HG03064 (cell line): ENCODE measurements at regions not wholly inside any gene's neighbourhood (a gene's known extent, or its start where the extent isn't known, plus 50 kb on each side); places are given as distances from the start of the nearest gene placed in this dataset.

Experiments
- ATAC-seq: cut with Tn5 transposase; IDR thresholded peaks from one replicate; pipeline ENCODE4 v1.9.1; 2021; ENCODE audit warnings: low read depth; ENCODE audit not compliant: unreplicated experiment

- ATAC-seq = no peak
Measured at GRCh38 chr18:45222180-45222579, 393.1 kb upstream of the SLC14A2 start.

GRCh38 chr18:45227001-45227742, 388.1 kb upstream of the SLC14A2 start:
- no peak for ATAC-seq

- no peak for ATAC-seq
Measured at GRCh38 chr18:45228796-45229388, 386.4 kb upstream of the SLC14A2 start.

- no peak for ATAC-seq
Measured at GRCh38 chr18:45231617-45232016, 383.7 kb upstream of the SLC14A2 start.

DNA sequence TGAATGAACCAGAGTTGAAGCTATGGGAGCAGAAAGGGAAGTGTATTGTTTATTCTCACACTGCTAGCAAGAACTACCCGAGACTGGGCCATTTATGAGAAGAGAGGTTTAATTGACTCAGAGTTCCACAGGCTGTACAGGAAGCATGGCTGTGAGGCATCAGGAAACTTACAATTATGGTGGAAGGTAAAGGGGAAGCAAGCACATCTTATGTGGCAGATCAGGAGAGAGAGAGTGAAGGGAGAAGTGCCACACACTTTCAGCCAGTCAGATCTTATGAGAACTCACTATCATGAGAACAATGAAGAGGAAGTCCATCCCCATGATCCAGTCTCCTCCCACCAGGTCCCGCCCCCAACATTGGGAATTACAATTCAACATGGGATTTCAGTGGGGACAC, 383.2 kb upstream of the SLC14A2 start:
- ATAC-seq = no peak

DNA sequence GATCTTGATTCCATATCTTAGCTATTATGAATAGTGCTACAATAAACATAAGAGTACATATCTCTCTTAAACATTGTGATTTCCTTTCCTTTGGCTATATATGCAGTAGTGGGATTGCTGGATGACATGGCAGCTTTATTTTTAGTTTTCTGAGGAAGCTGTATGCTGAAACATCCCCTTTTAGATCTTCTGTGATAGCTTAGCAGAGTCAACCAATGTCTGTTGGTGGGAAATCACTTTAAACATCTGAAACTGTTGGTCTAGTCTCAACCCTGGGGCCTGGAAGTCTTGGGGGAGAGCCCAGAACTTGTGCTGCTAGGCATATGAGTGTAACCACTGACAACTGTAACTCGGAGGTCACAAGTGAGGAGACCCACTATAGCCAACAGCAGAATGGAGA, 378.6 kb upstream of the SLC14A2 start:
- ATAC-seq = no peak

- ATAC-seq = no peak
Measured at GRCh38 chr18:45237343-45238098, 377.8 kb upstream of the SLC14A2 start.

DNA sequence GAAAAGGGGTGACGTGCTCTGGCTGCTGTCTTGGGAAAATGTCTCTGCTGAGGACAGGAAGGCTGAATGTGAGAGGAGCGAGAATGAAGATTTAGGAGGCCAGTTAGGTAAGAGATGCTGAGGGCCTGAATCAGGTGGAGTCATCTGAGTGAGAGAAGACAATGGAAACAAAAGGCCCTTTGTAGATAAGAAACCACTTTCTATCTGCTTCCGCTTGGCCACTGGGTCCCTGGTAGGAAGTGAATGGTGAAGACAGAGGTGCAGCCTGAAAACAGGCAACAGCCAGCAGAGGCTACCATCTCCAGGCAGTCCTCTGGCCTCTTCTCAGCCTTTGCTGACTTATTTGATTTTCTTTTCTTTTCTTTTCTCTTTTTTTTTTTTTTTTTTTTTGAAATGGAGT, 374.0 kb upstream of the SLC14A2 start:
- no peak for ATAC-seq

- no peak for ATAC-seq
Measured at GRCh38 chr18:45241982-45242565, 373.2 kb upstream of the SLC14A2 start.

- ATAC-seq = no peak
Measured at GRCh38 chr18:45243340-45244110, 371.8 kb upstream of the SLC14A2 start.

- ATAC-seq = no peak
Measured at GRCh38 chr18:45245091-45245511, 370.2 kb upstream of the SLC14A2 start.

GRCh38 chr18:45248240-45248903, 366.9 kb upstream of the SLC14A2 start:
- ATAC-seq = no peak

DNA sequence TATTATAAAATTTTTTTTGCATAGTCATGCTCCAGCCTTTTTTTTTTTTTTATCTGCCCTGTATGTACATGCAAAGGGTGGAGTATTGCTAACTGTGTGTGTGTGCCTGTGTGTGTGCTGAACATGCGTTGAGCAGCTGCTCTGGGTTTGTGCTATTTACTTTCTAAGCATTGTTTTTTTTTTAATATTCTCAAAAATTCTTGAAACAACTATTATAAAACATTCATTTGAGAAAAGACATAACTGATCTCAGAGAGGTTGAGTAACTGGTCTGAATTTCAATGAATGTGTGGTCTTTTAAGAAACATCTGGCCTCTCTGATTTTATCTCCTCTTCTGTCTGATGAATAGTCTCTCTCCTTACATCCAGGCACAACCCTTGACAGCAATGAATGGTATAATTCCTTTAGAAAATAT, 366.0 kb upstream of the SLC14A2 start:
- ATAC-seq = no peak

DNA sequence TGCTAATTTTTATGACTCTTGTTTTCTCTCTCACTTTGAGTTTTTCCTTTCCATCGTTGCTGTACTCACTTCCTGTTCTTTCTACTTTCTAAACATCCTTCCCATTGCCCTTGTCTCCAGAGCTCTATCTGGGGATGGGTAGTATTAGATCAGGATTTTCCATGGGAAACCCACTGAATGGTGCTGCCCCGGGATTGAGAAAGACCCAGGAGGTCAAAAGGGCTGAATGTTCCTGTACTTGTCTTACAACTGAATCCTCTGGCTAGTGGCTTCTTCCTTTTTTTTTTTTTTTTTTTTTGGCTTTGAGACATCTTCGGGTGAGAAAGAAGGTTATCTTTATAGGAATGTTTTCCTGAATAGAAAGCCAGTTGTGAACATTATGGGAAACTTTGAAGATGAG, 364.8 kb upstream of the SLC14A2 start:
- ATAC-seq = no peak

DNA sequence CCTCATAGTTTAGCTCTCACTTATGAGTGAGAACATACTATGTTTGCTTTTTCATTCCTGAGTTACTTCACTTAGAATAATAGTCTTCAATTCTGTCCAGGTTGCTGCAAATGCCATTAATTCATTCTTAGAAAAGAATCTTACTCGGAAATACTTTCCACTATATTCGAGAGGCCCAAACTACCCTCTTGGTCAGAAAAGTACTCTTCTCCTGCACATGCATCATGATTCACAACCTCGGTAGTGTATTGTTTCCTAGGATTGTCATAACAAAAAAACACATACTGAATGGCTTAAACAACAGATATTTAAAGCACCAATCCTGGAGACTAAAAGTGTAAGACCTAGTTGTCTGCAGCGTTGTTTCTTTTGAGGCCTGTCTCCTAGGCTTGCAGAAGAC, 364.0 kb upstream of the SLC14A2 start:
- ATAC-seq = no peak

- no peak for ATAC-seq
Measured at GRCh38 chr18:45252474-45252873, 362.8 kb upstream of the SLC14A2 start.

GRCh38 chr18:45253056-45253565, 362.2 kb upstream of the SLC14A2 start:
- no peak for ATAC-seq

DNA sequence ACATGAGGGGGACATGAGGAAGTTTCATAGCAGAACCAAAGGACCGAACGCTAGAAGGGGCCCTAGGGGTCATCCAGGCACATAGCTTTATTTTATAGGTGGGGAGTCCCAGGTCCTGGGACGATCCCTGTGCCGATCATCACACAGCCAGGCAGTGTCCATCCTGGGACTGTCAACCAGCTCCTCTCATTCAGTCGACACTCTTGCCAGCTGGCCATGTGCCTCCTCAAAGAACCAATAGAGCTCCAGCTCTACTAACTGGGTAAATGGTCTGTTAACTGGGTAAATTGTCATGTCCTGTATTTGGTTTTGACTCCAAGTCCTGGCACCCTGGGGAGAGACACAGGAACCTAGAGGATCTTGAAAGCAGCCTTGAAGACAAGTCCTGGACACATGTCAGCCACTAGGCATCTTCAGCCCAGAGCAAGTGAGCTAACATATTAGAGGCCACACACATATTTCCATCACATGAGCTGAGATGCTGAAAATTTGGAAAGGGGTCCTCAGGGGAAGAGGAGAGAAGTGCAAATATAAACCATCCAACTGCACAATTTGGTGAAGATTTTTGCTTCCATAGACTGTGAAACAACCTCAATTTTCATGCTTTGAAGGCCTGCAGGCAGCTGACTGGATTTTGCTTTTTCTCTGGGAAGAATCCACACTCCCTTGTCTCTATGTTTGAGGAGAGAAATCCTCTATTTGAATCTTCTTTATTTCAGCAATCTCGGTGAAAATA, 361.1 kb upstream of the SLC14A2 start:
- ATAC-seq = no peak

GRCh38 chr18:45254709-45255082, 360.6 kb upstream of the SLC14A2 start:
- no peak for ATAC-seq
